HEK293 (cell line): ENCODE measurements at regions not wholly inside any gene's neighbourhood (a gene's known extent, or its start where the extent isn't known, plus 50 kb on each side); places are given as distances from the start of the nearest gene placed in this dataset.

Experiments
- CTCF ChIA-PET: fragments of 350-600 bp; formaldehyde crosslinking; extraction: SDS; loops from one replicate; lab custom pipeline; 2021; ENCODE audit warnings: antibody characterized with exemption; lab: Yijun Ruan, JAX
- POLR2A ChIA-PET: fragments of 300-600 bp; formaldehyde crosslinking; extraction: SDS; loops from one replicate; lab custom pipeline; 2020; ENCODE audit warnings: antibody characterized with exemption, inconsistent platforms; lab: Yijun Ruan, JAX
- H3K27ac ChIP-seq: fragments of 200-500 bp; sonication (Bioruptor generic); 2 replicates; pipeline ENCODE4 v1.5.1; 2014; ENCODE audit warnings: low read depth, low read length, control low read depth, inconsistent platforms; ENCODE audit errors: extremely low read depth
- H3K36me3 ChIP-seq, 2 experiments: fragments of 200-500 bp in 1 of 2; sonication (Bioruptor generic) in 1 of 2; 1 replicate in 1 of 2; 2 replicates in 1 of 2; pipeline ENCODE4 v1.5.1; 2014 to 2017; ENCODE audit warnings: inconsistent platforms in 2 of 2, low read length in 2 of 2; ENCODE audit not compliant: control insufficient read depth in 2 of 2, insufficient read depth in 1 of 2
- H3K4me1 ChIP-seq: fragments of 200-500 bp; sonication (Bioruptor generic); 2 replicates; pipeline ENCODE4 v1.5.1; 2014; ENCODE audit warnings: mild to moderate bottlenecking, low read length, inconsistent platforms; ENCODE audit not compliant: control insufficient read depth, insufficient read depth
- H3K4me3 ChIP-seq: 2 replicates; pipeline ENCODE4 v1.5.1; 2011; ENCODE audit warnings: low read depth, mild to moderate bottlenecking, control low read depth, low read length, moderate library complexity
- H3K9me3 ChIP-seq: fragments of 200-500 bp; sonication (Bioruptor generic); 2 replicates; pipeline ENCODE4 v1.5.1; 2014; ENCODE audit warnings: low read depth, low read length, inconsistent platforms; ENCODE audit not compliant: control insufficient read depth, insufficient read depth
- ATF2 ChIP-seq: fragments of 450-650 bp; formaldehyde crosslinking; IDR thresholded peaks from 2 replicates; pipeline ENCODE4 v1.5.1; 2016; ENCODE audit warnings: missing biosample characterization, missing genetic modification characterization, low read depth
- BCL11A ChIP-seq: fragments of 450-650 bp; formaldehyde crosslinking; IDR thresholded peaks from 2 replicates; pipeline ENCODE4 v1.5.1; 2016; ENCODE audit warnings: low read depth, missing biosample characterization, missing genetic modification characterization
- INSM2 ChIP-seq: fragments of 450-650 bp; formaldehyde crosslinking; IDR thresholded peaks from 2 replicates; pipeline ENCODE4 v1.5.1; 2016; ENCODE audit warnings: missing biosample characterization, missing genetic modification characterization
- KLF7 ChIP-seq: fragments of 450-650 bp; formaldehyde crosslinking; IDR thresholded peaks from 2 replicates; pipeline ENCODE4 v1.5.1; 2016; ENCODE audit warnings: missing biosample characterization, missing genetic modification characterization, borderline replicate concordance
- KLF9 ChIP-seq: fragments of 450-650 bp; formaldehyde crosslinking; IDR thresholded peaks from 2 replicates; pipeline ENCODE4 v1.5.1; 2016; ENCODE audit warnings: missing biosample characterization, missing genetic modification characterization, low read depth
- PRDM10 ChIP-seq: fragments of 450-650 bp; formaldehyde crosslinking; IDR thresholded peaks from 2 replicates; pipeline ENCODE4 v1.5.1; 2016; ENCODE audit warnings: missing biosample characterization, missing genetic modification characterization
- REPIN1 ChIP-seq: fragments of 450-650 bp; formaldehyde crosslinking; IDR thresholded peaks from 2 replicates; pipeline ENCODE4 v1.5.1; 2017; ENCODE audit warnings: missing biosample characterization, missing genetic modification characterization, low read depth
- ZBTB11 ChIP-seq: fragments of 450-650 bp; formaldehyde crosslinking; conservative IDR thresholded peaks from 2 replicates; pipeline ENCODE4 v1.5.1; 2016; ENCODE audit warnings: low read depth, missing biosample characterization, missing genetic modification characterization
- ZBTB49 ChIP-seq: fragments of 450-650 bp; formaldehyde crosslinking; IDR thresholded peaks from 2 replicates; pipeline ENCODE4 v1.5.1; 2016; ENCODE audit warnings: missing biosample characterization, missing genetic modification characterization, low read depth
- ZNF157 ChIP-seq: fragments of 450-650 bp; formaldehyde crosslinking; IDR thresholded peaks from 2 replicates; pipeline ENCODE4 v1.5.1; 2016; ENCODE audit warnings: missing biosample characterization, missing genetic modification characterization
- ZNF214 ChIP-seq: fragments of 450-650 bp; formaldehyde crosslinking; IDR thresholded peaks from 2 replicates; pipeline ENCODE4 v1.5.1; 2017; ENCODE audit warnings: missing biosample characterization, mild to moderate bottlenecking, missing genetic modification characterization, borderline replicate concordance
- ZNF248 ChIP-seq: fragments of 450-650 bp; formaldehyde crosslinking; IDR thresholded peaks from 2 replicates; pipeline ENCODE4 v1.5.1; 2017; ENCODE audit warnings: missing biosample characterization, missing genetic modification characterization
- ZNF341 ChIP-seq: fragments of 450-650 bp; formaldehyde crosslinking; IDR thresholded peaks from 2 replicates; pipeline ENCODE4; 2016; ENCODE audit warnings: low read depth, missing biosample characterization, missing genetic modification characterization
- ZNF398 ChIP-seq: fragments of 450-650 bp; formaldehyde crosslinking; IDR thresholded peaks from 2 replicates; pipeline ENCODE4 v1.5.1; 2017; ENCODE audit warnings: missing biosample characterization, missing genetic modification characterization
- ZNF558 ChIP-seq: fragments of 450-650 bp; formaldehyde crosslinking; IDR thresholded peaks from 2 replicates; pipeline ENCODE4 v1.5.1; 2016; ENCODE audit warnings: missing biosample characterization, missing genetic modification characterization
- ZNF600 ChIP-seq: fragments of 450-650 bp; formaldehyde crosslinking; IDR thresholded peaks from 2 replicates; pipeline ENCODE4 v1.5.1; 2016; ENCODE audit warnings: missing biosample characterization, missing genetic modification characterization
- ZNF621 ChIP-seq: fragments of 450-650 bp; formaldehyde crosslinking; IDR thresholded peaks from 2 replicates; pipeline ENCODE4 v1.5.1; 2017; ENCODE audit warnings: missing biosample characterization, missing genetic modification characterization
- ZNF792 ChIP-seq: fragments of 450-650 bp; formaldehyde crosslinking; IDR thresholded peaks from 2 replicates; pipeline ENCODE4 v1.5.1; 2016; ENCODE audit warnings: missing biosample characterization, missing genetic modification characterization

GRCh38 chr9:22210936-22211335 lies 201.8 kb upstream of the CDKN2B start:
- TF ChIP-seq KLF7 (no peak), REPIN1 (tag by site-specific recombination) (no peak), ZBTB49 (no peak), ZNF621 (tag by site-specific recombination) (no peak), INSM2 (tag by site-specific recombination) (no peak), ZBTB11 (no peak), ZNF341 (tag by site-specific recombination) (no peak), ZNF600 (no peak), ZNF157 (tag by site-specific recombination) (no peak), ZNF248 (tag by site-specific recombination) (no peak), PRDM10 (tag by site-specific recombination) (no peak), BCL11A (no peak), ZNF398 (no peak), ATF2 (tag by site-specific recombination) (no peak), ZNF214 (tag by site-specific recombination) (no peak), ZNF792 (tag by site-specific recombination) (no peak), KLF9 (no peak), ZNF558 (tag by site-specific recombination) (no peak)
- H3K4me3 ChIP-seq = no peak overlapping the region
- POLR2A ChIA-PET = interaction anchor here (1.5 kb wide), 1 partner anchor 33 kb away, joined by 4 read pairs; no protein-coding TSS in a partner anchor
- peaks cover 28% of the 10 kb centered on the region for H3K4me1 ChIP-seq
- H3K9me3 ChIP-seq = no peaks in the 10 kb centered on the region
- CTCF ChIA-PET = no interaction called here
- no peaks in the 10 kb centered on the region for H3K36me3 ChIP-seq
- no peak overlapping the region for H3K27ac ChIP-seq
